ENCODE measurements at regions not wholly inside any gene's neighbourhood (a gene's known extent, or its start where the extent isn't known, plus 50 kb on each side); places are given as distances from the start of the nearest gene placed in this dataset.
"Not testable (repeated sequence)": the region's sequence is repeated elsewhere in the genome, so short reads cannot be mapped to it uniquely, and the experiment has no call there.

GRCh38 chr1:29590583-29591565, 354.6 kb downstream of the PTPRU start:
- peaks cover 6% of the 10 kb centered on the region for H3K9me3 Mint-ChIP-seq (ENCODE audit: unreplicated experiment)
- H3K4me1 Mint-ChIP-seq (ENCODE audit: low read depth, unreplicated experiment): peaks cover 13% of the 10 kb centered on the region
- DNase-seq (ENCODE audit: low read depth) (peak; percentile 53), FAIRE-seq (no peak)
- Histone ChIP-seq H3K27me3 (ENCODE audit: insufficient read depth, low read length) (no peaks in the 10 kb centered on the region), H3K79me2 (ENCODE audit: insufficient read depth, low read length) (no peaks in the 10 kb centered on the region), H4K20me1 (ENCODE audit: insufficient read depth, low read length) (no peaks in the 10 kb centered on the region), H3K36me3 (ENCODE audit: insufficient read depth, low read length) (no peaks in the 10 kb centered on the region), H3K27ac (ENCODE audit: low read depth, low read length) (no peak overlapping the region), H3K4me3 (ENCODE audit: insufficient read depth, low read depth, low read length) (no peak overlapping the region), H2AFZ (ENCODE audit: low read depth, low read length) (no peak overlapping the region), H3K4me2 (ENCODE audit: low read length) (peak overlapping the region; percentile 57), H3K9ac (ENCODE audit: low read length) (no peak overlapping the region), H3K9me3 (ENCODE audit: insufficient read depth, low read depth, low read length) (no peaks in the 10 kb centered on the region), H3K4me1 (ENCODE audit: insufficient read depth, low read length) (peaks cover 10% of the 10 kb centered on the region)
- H3K27ac Mint-ChIP-seq (ENCODE audit: unreplicated experiment): no peak overlapping the region
- H3K36me3 Mint-ChIP-seq (ENCODE audit: low read depth, unreplicated experiment): peaks cover 2% of the 10 kb centered on the region
- H3K4me3 Mint-ChIP-seq (ENCODE audit: unreplicated experiment): no peak overlapping the region
- peaks cover 10% of the 10 kb centered on the region for H3K27me3 Mint-ChIP-seq (ENCODE audit: low read depth, unreplicated experiment)
- no peak for TF ChIP-seq EZH2 (IDR thresholded peaks at IDR 0.05; ENCODE audit: insufficient read depth, low read length)
- TF ChIP-seq CTCF (IDR thresholded peaks at IDR 0.05; ENCODE audit: insufficient read depth, low read depth, low read length): no peak

GRCh38 chr1:29589716-29590115, 353.4 kb downstream of the PTPRU start:
- DNase-seq (ENCODE audit: low read depth); H2AFZ ChIP-seq (ENCODE audit: low read depth, low read length); H3K36me3 Mint-ChIP-seq (ENCODE audit: low read depth, unreplicated experiment); H3K4me3 ChIP-seq (ENCODE audit: insufficient read depth, low read depth, low read length); H3K27me3 ChIP-seq (ENCODE audit: insufficient read depth, low read length); H4K20me1 ChIP-seq (ENCODE audit: insufficient read depth, low read length); H3K27ac ChIP-seq (ENCODE audit: low read depth, low read length); H3K4me2 ChIP-seq (ENCODE audit: low read length); H3K9me3 ChIP-seq (ENCODE audit: insufficient read depth, low read depth, low read length); H3K36me3 ChIP-seq (ENCODE audit: insufficient read depth, low read length); H3K4me3 Mint-ChIP-seq (ENCODE audit: unreplicated experiment); H3K27ac Mint-ChIP-seq (ENCODE audit: unreplicated experiment); H3K4me1 ChIP-seq (ENCODE audit: insufficient read depth, low read length); H3K9me3 Mint-ChIP-seq (ENCODE audit: unreplicated experiment); H3K79me2 ChIP-seq (ENCODE audit: insufficient read depth, low read length); H3K9ac ChIP-seq (ENCODE audit: low read length); FAIRE-seq: not testable (repeated sequence)
- Mint-ChIP-seq H3K27me3 (ENCODE audit: low read depth, unreplicated experiment) (peaks cover 12% of the 10 kb centered on the region), H3K4me1 (ENCODE audit: low read depth, unreplicated experiment) (peaks cover 15% of the 10 kb centered on the region)

- peaks cover 8% of the 10 kb centered on the region for H3K4me1 Mint-ChIP-seq (ENCODE audit: low read depth, unreplicated experiment)
- H3K9me3 ChIP-seq (ENCODE audit: insufficient read depth, low read depth, low read length): no peaks in the 10 kb centered on the region
- no peaks in the 10 kb centered on the region for H3K79me2 ChIP-seq (ENCODE audit: insufficient read depth, low read length)
- H2AFZ ChIP-seq (ENCODE audit: low read depth, low read length): no peak overlapping the region
- peak; percentile 55 for DNase-seq (ENCODE audit: low read depth)
- H3K4me3 Mint-ChIP-seq (ENCODE audit: unreplicated experiment): no peak overlapping the region
- H3K27ac Mint-ChIP-seq (ENCODE audit: unreplicated experiment): no peak overlapping the region
- no peak overlapping the region for H3K4me3 ChIP-seq (ENCODE audit: insufficient read depth, low read depth, low read length)
- no peaks in the 10 kb centered on the region for H3K27me3 ChIP-seq (ENCODE audit: insufficient read depth, low read length)
- H3K4me1 ChIP-seq (ENCODE audit: insufficient read depth, low read length): peaks cover 10% of the 10 kb centered on the region
- no peak overlapping the region for H3K9ac ChIP-seq (ENCODE audit: low read length)
- no peaks in the 10 kb centered on the region for H4K20me1 ChIP-seq (ENCODE audit: insufficient read depth, low read length)
- TF ChIP-seq CTCF (IDR thresholded peaks at IDR 0.05; ENCODE audit: insufficient read depth, low read depth, low read length): no peak
- no peak for TF ChIP-seq EZH2 (IDR thresholded peaks at IDR 0.05; ENCODE audit: insufficient read depth, low read length)
- no peaks in the 10 kb centered on the region for H3K36me3 ChIP-seq (ENCODE audit: insufficient read depth, low read length)
- H3K27ac ChIP-seq (ENCODE audit: low read depth, low read length): no peak overlapping the region
- no peaks in the 10 kb centered on the region for H3K36me3 Mint-ChIP-seq (ENCODE audit: low read depth, unreplicated experiment)
- FAIRE-seq: no peak
- H3K4me2 ChIP-seq (ENCODE audit: low read length): no peak overlapping the region
- H3K27me3 Mint-ChIP-seq (ENCODE audit: low read depth, unreplicated experiment): peaks cover 14% of the 10 kb centered on the region
- H3K9me3 Mint-ChIP-seq (ENCODE audit: unreplicated experiment): peaks cover 6% of the 10 kb centered on the region
Measured at GRCh38 chr1:29586991-29587745, 350.8 kb downstream of the PTPRU start.
